Stimulated activated CD4-positive, alpha-beta T cell treated with anti-CD3 and anti-CD28 coated beads, Interleukin-15, amount 100 ng/mL, for 24 hours (primary cell): ENCODE measurements at regions not wholly inside any gene's neighbourhood (a gene's known extent, or its start where the extent isn't known, plus 50 kb on each side); places are given as distances from the start of the nearest gene placed in this dataset.

Source experiments
- DNase-seq: peaks from one replicate; pipeline ENCODE4 v3.0.0-alpha.2; 2020

DNA sequence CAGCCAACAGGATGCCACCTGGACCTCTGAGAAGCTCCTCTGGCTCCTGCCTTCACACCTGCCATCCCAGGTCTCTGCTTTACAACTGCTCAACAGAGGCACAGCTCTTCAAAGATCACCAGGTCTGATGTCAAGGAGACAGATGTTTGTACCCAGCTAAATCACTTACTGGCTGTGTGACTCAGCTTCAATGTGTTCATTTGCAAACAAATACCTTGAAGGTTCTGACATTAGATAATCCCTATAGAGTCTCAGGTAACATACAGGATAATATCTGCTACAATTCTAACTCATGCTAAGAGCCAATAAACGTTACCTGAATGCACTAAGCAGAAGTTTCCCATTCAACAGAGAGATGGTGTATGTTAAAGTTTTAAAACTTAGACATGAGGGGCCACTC, 163.4 kb upstream of the IGF1R start:
- DNase-seq: no peak

DNA sequence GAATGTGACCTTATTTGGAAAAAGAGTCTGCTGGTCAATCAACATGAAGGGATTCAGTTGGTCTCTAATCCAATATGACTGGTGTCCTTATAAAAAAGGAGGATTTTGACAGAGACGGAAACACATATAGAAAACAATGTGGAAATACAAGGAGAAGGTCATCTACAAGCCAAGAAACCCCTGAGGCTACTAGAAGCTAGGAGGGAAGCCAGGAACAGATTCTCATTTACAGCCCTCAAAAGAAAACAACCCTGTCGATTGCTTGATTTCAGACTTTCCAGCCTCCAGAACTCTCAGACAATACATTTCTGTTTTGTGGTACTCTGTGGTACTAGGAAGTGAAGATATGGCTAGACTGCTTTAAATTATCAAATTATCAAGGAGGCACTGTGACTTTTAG, 162.9 kb upstream of the IGF1R start:
- no peak for DNase-seq

DNA sequence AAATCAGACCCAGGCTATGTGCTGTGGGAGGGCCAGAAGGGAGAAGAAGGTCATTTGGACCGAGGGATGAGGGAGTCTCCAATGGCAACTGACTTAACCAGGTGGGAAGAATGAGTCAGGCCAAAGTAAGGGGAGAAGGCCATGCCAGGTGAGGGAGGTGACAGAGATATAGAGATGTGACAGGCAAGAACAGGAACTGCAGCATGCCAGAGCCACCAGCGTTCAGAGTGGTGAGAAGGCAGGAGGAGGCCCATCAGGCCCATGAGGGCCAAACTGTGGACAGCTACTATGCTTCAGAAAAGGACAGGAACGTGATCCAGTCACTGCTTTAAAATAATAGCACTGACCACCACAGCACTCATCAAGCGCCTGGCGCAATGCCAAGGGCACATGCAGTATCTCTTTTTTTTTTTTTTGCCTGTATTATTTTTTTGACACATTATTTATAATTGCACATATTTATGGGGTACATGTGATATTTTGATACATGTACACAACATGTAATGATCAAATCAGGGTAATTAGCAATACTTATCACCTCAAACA, 154.3 kb upstream of the IGF1R start:
- DNase-seq: no peak

DNA sequence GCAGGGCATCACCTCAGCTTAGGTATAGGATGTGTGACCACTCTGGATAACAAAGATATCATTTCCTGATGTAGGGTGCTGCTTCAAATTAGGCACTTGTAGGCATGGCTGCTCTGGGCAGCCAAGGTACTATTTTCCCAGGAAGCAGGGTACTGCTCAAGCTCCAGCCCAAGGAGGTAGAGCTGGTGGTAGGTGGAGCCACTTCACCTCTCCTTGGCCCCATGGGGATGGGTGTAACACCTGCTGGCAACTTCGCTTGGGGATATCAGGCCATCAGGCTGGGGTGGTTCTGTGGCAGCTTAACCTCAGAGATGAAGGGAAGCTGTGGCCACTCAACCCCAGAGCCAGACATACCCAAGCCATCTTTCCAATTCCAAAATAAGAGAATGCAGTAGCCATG, 147.1 kb upstream of the IGF1R start:
- no peak for DNase-seq

DNA sequence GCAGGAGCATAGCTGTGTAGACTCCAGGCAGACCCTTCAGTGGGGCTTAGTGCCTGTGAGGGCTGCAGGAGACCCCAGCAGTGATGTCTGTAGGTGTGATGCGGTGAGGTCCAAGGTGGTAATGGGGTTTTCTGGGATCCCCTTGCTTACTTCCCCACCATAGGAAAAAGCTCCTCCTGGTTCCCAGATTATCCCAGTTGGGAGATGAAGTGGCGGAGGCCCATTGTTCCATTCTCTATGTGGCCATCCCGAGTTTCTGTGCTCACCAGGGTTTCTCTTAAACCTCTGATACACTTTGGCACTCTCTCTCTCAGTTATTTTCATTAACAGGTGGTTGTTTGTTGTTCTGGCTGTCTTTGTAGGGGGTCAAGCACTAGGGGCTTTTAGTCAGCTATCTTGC, 146.7 kb upstream of the IGF1R start:
- DNase-seq: no peak

DNA sequence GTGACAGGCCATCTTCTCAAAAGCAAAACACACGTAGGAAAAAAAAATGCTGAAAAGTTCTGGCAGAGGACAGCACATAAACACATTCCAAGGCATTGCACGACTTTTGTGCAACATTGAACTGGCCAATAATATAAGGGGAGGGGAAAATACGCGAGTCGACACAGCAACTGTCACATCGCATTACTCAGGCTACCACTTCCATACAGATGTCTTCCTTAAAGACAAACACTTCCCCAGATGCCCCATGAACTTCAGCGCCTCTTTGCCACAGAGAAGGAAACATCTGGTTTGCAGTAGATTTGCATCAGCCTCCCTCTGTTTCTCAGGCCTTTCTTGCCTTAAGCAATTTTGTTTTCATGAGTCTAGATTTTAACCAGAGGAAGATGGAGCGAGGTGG, 144.4 kb upstream of the IGF1R start:
- no peak for DNase-seq

DNA sequence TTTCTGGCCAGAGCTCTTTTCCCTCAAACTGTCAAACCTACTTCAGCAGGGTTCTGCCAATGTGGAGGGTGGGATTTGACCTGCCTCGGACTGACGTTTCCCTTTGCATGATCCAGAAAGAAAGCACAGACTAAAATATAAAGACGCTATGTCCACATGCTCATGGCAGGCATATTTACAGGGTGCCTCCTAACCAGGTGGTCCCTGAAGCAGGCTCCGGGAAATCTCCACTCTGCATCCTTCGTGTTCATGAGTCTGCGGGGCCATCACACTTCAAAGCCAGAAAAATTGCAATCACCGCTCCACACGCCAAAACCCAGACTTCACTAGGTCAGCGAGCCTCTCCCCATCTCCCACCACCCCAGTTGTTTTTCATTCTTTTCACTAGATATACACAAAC, 143.3 kb upstream of the IGF1R start:
- no peak for DNase-seq

DNA sequence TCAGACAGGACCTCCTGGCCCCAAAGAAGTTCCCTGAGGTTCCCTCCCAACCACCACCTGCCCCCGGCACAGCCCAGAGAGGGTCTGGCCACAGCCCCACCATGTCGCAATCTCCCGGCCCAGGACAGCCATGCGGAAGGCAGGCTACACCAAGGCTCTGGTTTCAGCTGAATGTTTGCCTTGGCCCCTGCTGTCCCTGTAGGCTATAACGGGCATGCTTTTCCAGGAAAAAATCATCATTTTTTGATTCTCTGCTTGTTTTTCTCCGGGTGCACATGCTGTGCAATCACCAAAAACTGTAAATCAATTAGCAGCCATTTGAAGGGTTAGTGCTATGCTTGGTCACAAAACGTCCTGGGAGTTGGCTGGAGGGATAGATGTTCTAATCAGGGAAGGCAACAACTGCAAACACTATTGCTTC, 142.7 kb upstream of the IGF1R start:
- no peak for DNase-seq

DNA sequence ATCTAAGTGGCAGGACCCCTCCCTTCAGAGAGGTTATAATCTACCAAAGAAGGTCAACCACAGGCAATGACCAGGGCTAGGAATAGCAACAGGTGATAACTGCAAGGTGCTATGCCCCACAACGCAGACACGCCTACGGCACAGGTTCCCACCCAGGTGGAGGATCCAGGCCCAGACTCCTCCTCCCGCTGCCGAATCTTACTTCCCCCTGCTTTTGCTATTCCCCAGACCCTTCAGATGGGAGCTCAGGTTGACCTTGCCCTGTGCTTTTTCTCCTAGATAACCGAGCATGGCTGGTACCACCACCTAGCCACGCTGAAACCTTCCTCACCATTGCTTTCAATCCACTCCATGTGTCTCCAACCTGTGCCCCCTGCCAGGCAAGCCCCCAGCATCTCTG, 142.2 kb upstream of the IGF1R start:
- DNase-seq: no peak

DNA sequence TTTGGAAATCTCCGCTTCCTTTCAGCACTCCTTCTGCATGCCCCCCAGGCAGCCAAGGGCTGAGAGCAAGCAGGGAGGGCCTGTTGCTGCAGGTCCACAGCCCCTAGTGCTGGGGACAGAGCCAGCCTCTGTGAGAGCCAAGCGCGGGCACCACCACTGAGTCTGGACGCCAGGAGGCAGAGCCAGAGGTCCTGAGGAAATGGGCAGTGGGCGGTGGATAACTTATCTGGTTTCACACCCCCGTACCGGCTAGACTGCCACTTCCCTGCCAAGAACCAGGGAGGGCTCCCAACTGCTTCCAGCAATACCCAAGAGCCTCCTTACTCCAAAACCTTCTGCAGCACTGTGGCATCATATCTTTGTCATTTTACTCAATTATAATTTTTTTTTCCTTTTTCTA, 141.6 kb upstream of the IGF1R start:
- no peak for DNase-seq

DNA sequence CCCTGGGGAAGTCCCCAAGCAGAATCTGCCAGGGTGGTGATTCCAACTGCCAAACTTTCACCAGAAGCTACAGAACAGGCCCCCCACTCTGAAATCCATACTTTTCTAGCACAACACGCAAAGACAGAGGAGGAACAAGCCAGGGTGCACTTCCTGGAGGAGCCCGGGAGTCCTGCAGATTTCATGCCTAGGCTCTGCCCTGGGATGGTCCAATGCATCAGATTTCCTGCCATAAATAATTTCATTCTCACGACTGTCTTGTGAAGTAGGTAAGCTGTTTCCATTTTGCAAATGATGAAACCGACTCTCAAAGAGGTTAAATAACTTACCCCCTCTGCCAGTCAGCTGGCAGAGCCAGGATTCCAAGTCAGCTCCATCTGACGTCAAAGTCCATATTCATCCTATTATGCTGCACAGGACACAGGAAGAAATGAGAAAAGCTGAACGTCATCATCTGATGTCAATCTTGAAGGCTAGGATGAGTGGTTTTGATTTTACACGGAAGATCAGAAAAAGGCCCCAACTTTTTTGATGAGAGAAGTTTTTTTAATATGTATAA, 134.8 kb upstream of the IGF1R start:
- no peak for DNase-seq

DNA sequence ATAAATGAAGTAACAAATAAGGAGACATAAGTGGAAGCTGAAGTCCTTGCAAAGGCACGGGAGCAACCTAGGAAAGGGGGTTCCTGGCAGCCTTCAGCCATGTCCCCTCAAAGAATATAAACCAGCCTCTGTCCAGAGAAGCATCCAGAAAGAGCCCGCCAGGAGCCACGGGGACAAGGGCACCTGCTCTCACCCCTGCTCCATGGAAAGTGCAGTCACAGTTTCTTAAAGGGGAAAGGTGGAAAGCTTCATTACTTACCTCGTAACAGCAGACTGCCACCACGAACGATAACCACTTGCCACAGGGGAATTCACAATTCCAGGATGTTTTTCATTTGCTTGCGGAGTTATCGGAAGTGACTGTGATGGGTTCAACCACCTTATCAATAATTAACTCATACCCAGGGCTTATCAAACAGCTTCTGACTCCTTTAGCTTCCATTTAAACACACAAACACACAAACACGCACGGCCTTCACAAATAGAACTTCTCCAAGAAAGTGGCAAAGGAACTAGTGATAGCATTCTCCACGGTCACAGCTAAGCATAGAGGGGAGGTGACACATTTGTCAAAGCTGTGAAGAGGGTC, 134.2 kb upstream of the IGF1R start:
- no peak for DNase-seq

DNA sequence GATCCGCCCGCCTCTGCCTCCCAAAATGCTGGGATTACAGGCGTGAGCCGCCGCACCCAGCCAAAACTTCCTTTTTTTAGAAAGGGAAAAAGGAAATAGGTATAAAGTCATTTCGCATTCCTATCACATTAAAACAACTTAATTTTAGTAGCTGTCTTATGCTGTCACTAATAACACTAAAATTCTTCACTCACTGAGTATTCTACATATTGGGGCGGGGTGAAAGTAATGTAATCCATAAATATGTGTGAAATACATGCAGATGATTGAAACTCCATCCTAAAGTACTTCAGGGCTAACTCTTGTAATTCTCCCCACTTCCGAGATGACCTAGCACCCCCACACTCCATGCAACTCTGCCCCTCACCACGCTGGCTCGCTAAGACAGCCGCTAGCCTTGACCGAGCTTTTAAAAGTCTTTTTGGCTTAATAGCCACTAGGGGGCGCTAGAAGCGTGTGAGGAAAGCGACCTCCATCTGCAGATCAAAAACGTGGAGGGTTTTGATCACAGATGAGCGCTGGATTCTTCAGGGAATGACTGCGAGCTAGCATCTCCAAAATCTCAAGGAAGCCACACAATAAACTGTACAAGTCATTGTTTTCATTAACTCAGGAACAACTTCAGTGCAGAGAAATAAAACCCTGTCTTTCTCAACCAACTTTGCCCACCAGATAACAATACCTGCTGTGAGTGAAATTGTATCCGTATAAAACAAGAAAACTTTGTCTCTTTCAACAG, 129.3 kb upstream of the IGF1R start:
- peak; percentile 57 for DNase-seq

DNA sequence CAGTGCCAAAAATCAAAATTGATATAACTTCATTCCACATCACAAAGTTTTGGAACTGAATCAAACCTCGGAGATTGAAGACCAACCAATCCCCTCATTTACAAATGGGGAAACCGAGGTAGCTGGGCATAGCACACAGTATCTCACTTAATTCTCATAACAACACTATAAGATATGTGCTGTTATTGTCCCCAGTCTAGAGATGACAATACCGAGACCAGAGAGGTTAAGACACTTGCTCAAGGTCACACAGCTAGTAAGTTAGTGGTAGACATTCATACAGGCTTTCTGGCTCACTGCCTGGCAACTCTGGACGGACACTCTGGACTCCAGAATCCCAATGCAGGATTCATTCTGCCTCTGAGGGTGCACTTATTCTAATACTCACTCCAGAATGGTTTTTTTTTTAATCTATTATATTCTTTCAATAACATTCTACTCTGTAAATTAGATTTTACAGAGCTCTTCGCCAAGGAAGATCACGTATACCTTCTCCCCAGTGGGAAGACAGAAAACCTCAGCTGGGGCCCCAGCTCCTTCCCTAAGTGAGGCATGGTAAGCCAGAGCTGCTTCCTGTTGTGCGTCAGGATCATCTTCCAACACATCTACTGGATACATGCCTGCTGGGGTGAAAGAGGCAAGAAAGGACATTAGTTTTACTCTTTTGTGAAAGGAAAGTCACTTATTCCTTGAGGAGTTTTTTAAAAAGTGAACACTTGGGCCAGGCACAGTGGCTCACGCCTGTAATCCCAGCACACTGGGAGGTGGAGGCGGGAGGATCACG, 128.4 kb upstream of the IGF1R start:
- no peak for DNase-seq

DNA sequence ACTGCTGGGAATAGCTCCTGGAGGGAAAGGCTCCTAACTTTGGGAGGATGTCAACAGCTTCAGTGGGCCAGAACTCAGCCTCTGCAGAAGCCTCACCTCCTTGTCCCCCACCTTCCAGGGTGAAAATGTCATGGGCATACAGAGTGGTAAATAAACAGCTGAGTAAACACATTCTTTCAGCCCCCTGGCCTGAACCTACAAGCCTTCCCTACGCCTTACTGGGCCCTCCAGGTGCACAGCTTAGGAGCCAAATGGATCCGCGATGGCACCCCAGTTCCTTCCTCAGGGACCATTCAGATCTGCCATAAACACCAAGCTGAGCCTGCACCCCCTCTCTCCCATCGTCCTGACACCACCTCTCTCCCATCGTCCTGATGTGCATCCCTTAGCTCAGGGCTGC, 126.2 kb upstream of the IGF1R start:
- no peak for DNase-seq

DNA sequence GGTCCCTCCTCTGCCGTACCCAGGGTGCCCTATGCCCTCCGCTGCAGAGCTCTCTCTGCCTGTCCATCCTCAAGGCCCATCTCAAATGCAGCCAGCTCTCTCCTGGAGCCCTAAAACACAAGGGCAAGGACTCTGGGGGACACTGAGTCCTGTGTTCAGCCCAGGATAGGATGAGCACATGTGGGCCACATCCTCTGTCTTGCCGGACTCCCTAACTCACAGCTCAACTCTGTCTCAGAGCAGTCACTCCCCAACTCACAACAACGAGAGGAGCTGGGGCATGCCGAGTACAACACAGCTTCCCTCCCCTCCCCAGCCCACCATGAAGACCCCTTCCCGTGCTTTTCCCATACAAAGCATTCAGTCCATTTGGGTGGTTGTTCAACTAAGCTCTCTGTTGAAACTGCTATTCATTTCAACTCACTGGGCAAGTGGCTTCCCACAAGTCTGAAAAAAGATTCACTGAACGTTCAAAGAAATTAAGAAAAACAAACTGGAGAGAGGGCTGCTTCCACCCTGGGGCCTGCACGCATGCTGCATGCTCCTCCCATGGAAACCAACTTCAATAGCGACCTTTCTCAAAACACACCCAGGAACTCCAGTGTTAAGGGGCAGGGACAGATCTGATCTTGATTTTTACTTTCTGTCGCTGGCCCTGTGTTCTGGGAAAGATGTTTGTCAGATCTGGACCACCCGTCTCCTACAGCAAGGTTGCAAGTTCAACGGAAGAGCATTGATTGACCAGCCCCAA, 124.3 kb upstream of the IGF1R start:
- no peak for DNase-seq

DNA sequence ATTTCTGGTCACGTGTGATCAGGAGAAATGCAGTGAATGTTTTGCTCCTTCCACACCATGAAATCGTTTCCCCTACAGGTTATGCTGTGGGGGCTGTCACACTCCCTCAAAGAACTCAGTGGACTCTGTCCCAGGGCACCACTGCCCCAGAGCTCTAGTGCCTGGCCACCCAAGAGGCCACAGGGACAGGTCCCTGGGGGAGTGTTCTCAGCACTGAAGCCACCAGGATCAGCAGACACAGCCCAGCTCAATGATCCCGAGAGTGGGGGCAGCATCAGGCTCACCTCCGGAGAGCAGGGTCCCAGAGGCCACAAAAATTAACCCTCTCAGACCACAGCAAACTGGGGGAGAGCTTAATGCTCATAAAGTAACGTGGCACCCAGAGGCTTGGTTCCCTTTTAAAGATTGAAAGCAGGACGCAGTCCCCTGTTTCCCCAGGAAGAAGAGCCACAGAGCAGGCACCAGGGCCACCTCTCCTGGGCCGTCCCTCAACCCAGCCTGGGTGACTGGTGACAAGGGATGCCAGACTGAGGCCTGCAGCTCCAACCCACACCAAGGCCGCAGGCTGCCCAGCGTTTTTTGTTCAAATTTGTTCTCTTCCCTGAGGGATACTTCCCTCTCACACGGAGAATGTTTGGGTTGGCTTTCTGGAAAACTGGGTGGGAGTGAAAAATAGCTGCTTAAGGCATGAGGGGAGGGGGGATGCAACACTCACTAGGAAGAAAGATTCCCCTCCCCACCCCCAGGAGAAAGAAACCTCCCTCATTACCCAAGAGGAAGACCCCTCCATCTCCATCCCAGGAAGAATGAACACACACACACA, 123.3 kb upstream of the IGF1R start:
- no peak for DNase-seq

DNA sequence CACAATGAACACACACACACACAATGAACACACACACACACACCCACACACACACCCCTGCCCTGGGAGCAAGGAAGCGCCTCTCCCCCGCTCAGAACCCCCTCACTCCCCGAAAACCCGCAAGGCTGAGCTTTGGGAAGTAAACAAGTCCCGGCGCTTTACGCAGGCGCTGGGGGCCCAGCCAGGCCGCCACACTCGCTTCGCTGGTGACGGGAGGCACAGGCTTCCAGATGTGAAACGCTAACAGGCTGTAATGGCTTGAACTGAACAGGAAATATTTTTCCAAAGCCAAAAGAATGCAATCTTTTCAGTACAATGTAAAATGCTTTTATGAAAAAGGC, 122.7 kb upstream of the IGF1R start:
- DNase-seq: no peak

DNA sequence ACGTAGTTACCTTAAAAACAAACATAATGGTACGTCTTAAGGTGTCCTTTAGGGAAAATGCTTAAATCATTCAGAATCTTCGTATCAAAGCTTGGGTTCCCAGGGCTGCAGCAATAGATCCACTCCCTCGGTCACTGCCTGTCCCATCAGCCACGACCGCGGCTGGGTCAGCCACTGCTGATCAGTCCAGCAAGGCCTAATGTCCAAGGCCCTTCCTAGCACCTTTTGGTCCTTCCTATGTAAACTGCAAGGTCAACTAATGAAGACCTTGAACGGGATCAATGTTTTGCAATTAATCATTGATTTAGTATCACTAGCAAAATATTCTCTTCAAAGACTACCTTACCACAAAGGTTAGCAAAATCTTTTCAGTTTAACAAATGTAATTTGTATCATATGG, 122.2 kb upstream of the IGF1R start:
- no peak for DNase-seq

DNA sequence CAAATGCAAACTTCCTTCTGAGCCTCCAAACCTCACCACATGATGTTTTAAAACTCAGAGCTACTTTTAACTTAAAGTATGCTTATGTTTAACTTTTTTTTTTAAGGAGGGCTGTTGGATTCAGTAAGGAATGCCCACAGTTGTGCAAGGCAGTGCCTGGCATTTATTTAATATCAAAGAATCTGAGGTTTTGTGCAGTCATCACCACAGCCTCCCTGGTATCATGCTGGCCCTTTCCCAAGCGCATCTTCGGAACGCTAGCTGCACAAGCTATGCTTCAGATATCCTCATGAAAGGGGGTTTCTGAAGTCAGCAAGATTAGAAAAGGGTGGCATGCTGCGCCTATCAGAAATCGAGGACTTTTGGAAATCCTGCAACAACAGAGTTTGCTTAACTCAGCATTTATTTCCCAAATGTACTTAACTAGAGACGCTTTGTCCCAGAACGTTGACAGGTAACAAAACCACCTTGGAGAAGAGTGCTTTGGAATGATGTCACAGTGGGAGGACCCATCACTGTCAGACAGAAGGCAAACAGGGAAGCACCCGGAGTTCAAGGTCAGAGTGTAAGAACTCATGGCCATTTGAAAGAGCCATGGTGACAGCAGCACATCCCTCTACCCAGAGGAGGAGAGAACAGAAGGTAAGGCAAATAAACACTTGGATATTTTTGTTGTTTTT, 120.2 kb upstream of the IGF1R start:
- DNase-seq: no peak
